Right renal cortex interstitium (tissue), 3 donors: ENCODE measurements at regions not wholly inside any gene's neighbourhood (a gene's known extent, or its start where the extent isn't known, plus 50 kb on each side); places are given as distances from the start of the nearest gene placed in this dataset.
A peak's percentile ranks its signal among the peaks of the same experiment; 100 is the strongest.

Experiments
- DNase-seq, 3 donors: peaks; one replicate each; pipeline ENCODE4 v3.0.0-alpha.2; 2013; ENCODE audit warnings: low read depth in 3 of 3, low spot score in 2 of 3

- no peak for DNase-seq
Measured at GRCh38 chr10:3856593-3856992, 71.6 kb upstream of the KLF6 start.

DNA sequence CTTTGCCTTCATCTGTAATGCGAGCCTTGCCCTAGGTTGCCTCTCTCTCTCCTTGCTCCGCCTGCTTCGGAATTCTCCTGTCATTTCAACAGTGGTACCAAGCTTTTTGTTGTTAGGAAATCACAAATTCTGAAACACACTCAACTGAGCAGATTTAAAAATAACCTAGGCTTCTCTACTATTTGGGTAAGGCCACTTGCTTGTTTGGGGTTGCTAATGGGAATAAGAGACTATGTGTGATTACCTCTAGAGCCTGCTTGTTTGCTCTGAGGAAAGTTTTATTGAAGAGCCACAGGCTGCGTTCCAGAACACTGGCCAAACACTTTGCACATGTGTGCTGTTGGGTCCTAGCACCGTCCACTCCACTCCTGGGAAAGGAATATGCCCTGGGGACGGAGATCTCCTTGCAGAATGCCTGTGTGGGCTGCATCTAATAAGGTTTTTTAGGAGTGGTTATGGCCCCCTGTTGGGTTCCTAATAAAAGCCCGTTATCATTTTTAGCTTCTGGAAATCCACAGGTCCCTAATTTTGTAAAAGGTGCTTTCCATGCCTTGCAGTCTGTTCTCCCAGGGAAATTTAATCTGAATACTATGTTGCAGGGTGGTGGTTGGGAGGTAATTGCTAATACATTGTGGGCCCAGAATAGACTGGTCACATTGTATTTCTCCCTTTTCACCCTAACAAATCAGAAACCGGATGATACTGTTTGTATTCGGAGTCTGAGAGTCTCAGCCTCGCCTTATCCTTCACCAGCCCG, 68.7 kb upstream of the KLF6 start:
- peak in 1 of 3 donors; percentile 50 for DNase-seq

- no peak for DNase-seq
Measured at GRCh38 chr10:3853016-3853415, 68.0 kb upstream of the KLF6 start.

DNA sequence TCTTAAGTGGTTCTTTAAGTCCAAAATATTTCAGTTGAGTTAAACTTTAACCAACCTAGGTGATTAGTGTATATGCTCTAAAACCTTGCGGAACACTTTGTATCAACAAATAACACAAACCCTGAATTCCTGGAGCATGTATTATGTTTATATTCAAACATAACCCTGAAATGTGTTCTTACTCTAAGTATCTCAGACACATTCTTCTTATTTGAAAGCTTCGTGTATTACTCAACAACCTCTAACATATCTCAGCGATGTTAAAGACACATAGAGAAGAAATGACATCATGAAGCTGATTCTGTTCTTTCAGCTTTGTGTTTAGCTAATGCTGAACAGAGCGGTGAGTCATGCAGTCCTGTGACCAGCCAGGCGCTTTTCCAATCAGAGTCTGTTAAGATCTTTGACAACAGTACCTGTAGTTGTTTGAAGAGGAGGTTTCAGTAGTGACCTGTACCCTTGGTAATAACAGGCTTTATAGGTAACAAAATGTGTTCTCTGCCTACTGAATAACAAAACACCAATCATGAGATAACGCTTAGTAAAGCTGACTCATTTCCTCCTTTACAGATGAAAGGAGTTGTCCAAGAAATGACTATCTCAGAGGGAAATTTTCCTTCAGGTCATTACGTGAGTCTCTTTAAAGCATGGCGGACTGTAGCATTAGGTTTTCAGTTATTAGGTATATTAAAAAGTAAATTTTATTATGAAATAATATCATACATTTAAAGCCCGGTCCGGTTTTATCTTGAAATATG, 67.3 kb upstream of the KLF6 start:
- DNase-seq: peak in 1 of 3 donors; percentile 51

DNA sequence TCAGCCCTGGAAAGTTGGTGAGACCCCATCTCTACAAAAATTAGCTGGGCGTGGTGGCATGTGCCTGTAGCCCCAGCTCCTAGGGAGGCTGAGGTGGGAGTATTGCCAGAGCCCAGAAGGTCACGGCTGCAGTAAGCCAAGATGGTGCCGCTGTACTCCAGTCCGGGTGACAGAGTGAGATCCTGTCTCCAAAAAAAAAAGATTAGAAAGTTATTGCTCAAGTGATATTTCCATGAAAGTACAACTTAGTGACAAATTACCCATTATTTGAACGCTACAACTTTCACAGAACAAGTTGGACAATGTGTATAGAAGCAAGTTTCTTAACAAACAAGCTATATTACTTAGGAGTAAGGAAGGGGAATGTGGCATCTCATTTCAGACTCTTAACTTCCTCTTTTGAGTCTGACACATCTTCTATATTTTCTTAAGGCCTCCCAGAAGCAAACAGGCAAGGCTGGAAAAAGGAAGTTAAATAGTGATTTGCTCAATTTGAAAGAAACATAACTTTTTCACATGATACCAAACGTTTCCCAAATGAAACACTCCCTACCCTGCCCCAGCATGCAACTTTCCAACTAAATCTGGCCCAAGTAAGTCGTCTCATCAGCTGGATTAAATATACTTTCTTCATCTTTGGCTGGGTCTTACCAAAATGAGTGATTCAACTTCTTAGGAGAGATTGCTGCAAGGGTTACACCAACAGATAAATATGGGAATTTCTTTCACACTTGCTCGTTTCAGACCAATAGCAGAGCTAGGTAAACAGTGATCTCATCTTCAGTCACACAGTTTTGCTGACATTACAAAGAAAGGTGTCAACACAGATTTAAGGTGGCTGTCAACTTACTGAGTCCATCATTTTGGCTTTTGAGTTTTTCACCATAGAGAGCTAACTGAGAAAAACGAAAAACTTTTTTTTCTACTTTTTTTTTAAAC, 66.3 kb upstream of the KLF6 start:
- DNase-seq: no peak

GRCh38 chr10:3848775-3849635, 64.0 kb upstream of the KLF6 start:
- no peak for DNase-seq

GRCh38 chr10:3848005-3848774, 63.2 kb upstream of the KLF6 start:
- no peak for DNase-seq

GRCh38 chr10:3846736-3847135, 61.7 kb upstream of the KLF6 start:
- DNase-seq: no peak

DNA sequence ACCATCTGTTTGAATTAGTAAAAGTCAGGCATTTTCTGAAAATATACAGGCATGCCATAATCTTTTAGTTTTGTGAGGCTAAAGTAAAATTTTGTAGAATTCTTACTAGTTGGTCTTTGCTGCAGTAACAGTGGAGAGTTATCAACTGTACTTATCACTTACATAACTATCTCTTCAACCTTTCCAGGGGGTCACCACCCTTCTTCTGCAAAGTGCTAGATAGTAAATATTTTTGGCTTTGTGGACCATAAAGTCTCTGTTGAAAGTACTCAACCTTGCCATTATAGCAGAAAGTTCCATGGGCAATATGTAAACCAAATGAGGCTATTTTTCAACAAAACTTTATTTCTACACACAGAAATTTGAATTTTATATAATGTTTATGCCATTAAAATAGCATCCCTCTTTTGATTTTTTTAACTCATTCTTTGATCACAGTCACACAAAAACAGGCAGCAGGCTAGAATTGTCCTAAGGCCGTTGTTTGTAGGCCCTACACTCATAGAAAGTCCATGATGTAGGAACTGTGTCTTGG, 59.5 kb upstream of the KLF6 start:
- no peak for DNase-seq

- DNase-seq: no peak
Measured at GRCh38 chr10:3838460-3839437, 53.7 kb upstream of the KLF6 start.

GRCh38 chr10:3837647-3838459, 52.8 kb upstream of the KLF6 start:
- DNase-seq: no peak

DNA sequence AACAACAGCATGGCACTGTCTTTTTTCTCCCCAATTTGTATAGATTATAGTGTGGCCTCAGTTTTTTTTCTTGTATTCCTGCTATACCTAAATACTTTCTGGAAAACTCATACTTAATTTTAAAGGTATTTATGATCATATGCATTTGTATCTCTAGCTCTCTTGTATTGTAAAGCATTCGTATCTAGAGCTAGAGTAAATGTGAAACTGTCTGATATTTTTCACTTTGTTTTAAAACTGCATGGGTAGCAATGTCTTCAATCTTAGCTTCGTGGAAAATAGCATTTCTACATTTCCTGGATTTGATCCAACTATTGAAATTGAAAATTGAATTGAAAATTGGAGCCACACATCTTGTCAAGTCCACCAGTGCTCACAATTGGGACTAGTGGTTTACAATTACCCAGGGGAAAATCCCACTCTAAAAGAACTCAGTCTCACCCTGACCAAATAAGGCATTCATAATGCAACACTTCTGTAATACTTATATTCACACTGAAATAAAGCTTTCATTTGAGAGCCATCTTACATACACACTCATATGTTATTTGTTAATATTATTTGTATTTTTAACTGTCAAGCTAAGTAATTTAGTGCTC, 51.3 kb upstream of the KLF6 start:
- no peak for DNase-seq

- no peak for DNase-seq
Measured at GRCh38 chr10:3835770-3836169, 50.8 kb upstream of the KLF6 start.

- DNase-seq: no peak
Measured at GRCh38 chr10:3834947-3835346, 49.9 kb upstream of the KLF6 start.
